HT-29 (cell line): ENCODE measurements at regions not wholly inside any gene's neighbourhood (a gene's known extent, or its start where the extent isn't known, plus 50 kb on each side); places are given as distances from the start of the nearest gene placed in this dataset.
"Not testable (repeated sequence)": the region's sequence is repeated elsewhere in the genome, so short reads cannot be mapped to it uniquely, and the experiment has no call there.

Experiments
- DNase-seq: peaks from one replicate; pipeline ENCODE4 v3.0.0-alpha.2; 2015; ENCODE audit warnings: low spot score

GRCh38 chr5:158451203-158451992 lies 592.5 kb upstream of the CLINT1 start:
- no peak for DNase-seq

GRCh38 chr5:158450751-158451171 lies 591.8 kb upstream of the CLINT1 start:
- no peak for DNase-seq

GRCh38 chr5:158446761-158447160 lies 587.8 kb upstream of the CLINT1 start:
- not testable (repeated sequence) for DNase-seq

GRCh38 chr5:158439204-158439603 lies 580.3 kb upstream of the CLINT1 start:
- not testable (repeated sequence) for DNase-seq

- DNase-seq: no peak
Measured at GRCh38 chr5:158436271-158437065, 577.5 kb upstream of the CLINT1 start.

GRCh38 chr5:158435161-158435616 lies 576.2 kb upstream of the CLINT1 start:
- DNase-seq: no peak

- DNase-seq: no peak
Measured at GRCh38 chr5:158434749-158435148, 575.8 kb upstream of the CLINT1 start.

- DNase-seq: no peak
Measured at GRCh38 chr5:158433634-158434033, 574.7 kb upstream of the CLINT1 start.

- no peak for DNase-seq
Measured at GRCh38 chr5:158431369-158432029, 572.6 kb upstream of the CLINT1 start.

GRCh38 chr5:158430798-158431167 lies 571.8 kb upstream of the CLINT1 start:
- no peak for DNase-seq

- DNase-seq: no peak
Measured at GRCh38 chr5:158430166-158430797, 571.3 kb upstream of the CLINT1 start.

GRCh38 chr5:158429564-158429963 lies 570.6 kb upstream of the CLINT1 start:
- no peak for DNase-seq

GRCh38 chr5:158423623-158424200 lies 564.8 kb upstream of the CLINT1 start:
- DNase-seq: no peak

- DNase-seq: no peak
Measured at GRCh38 chr5:158422653-158423515, 563.9 kb upstream of the CLINT1 start.

- DNase-seq: no peak
Measured at GRCh38 chr5:158421319-158421718, 562.4 kb upstream of the CLINT1 start.

GRCh38 chr5:158419186-158419585 lies 560.2 kb upstream of the CLINT1 start:
- DNase-seq: no peak

GRCh38 chr5:158414780-158415179 lies 555.8 kb upstream of the CLINT1 start:
- DNase-seq: no peak

GRCh38 chr5:158414333-158414762 lies 555.4 kb upstream of the CLINT1 start:
- no peak for DNase-seq

- DNase-seq: no peak
Measured at GRCh38 chr5:158413122-158413680, 554.3 kb upstream of the CLINT1 start.

GRCh38 chr5:158410976-158411375 lies 552.0 kb upstream of the CLINT1 start:
- no peak for DNase-seq
